Activated CD4-positive, alpha-beta T cell treated with anti-CD3 and anti-CD28 coated beads for 48 hours (primary cell): ENCODE measurements at regions not wholly inside any gene's neighbourhood (a gene's known extent, or its start where the extent isn't known, plus 50 kb on each side); places are given as distances from the start of the nearest gene placed in this dataset.

Experiments
- DNase-seq: peaks from one replicate; pipeline ENCODE4 v3.0.0-alpha.2; 2020

- DNase-seq, result no peak
These were observed 404.2 kb upstream of the CITED2 start for GRCh38 chr6:139778688-139779087.

GRCh38 chr6:139778106-139778505, 403.7 kb upstream of the CITED2 start:
- no peak for DNase-seq

- DNase-seq, result no peak
These were observed 402.9 kb upstream of the CITED2 start for GRCh38 chr6:139777202-139777970.

GRCh38 chr6:139776041-139776440, 401.6 kb upstream of the CITED2 start:
- DNase-seq, result no peak

GRCh38 chr6:139768196-139768595, 393.7 kb upstream of the CITED2 start:
- no peak for DNase-seq

- DNase-seq, result no peak
These were observed 392.3 kb upstream of the CITED2 start for GRCh38 chr6:139766796-139767195.

GRCh38 chr6:139765825-139766285, 391.4 kb upstream of the CITED2 start:
- no peak for DNase-seq

GRCh38 chr6:139764498-139764986, 390.1 kb upstream of the CITED2 start:
- no peak for DNase-seq

GRCh38 chr6:139763468-139764210, 389.2 kb upstream of the CITED2 start:
- DNase-seq, result no peak

GRCh38 chr6:139762587-139763031, 388.2 kb upstream of the CITED2 start:
- no peak for DNase-seq

GRCh38 chr6:139760128-139760527, 385.7 kb upstream of the CITED2 start:
- no peak for DNase-seq

GRCh38 chr6:139759086-139759485, 384.6 kb upstream of the CITED2 start:
- DNase-seq, result no peak

- no peak for DNase-seq
These were observed 383.8 kb upstream of the CITED2 start for GRCh38 chr6:139758209-139758611.

- no peak for DNase-seq
These were observed 383.3 kb upstream of the CITED2 start for GRCh38 chr6:139757784-139758183.

GRCh38 chr6:139756381-139756780, 381.9 kb upstream of the CITED2 start:
- DNase-seq, result no peak

GRCh38 chr6:139754898-139755775, 380.7 kb upstream of the CITED2 start:
- DNase-seq, result no peak

- no peak for DNase-seq
These were observed 378.9 kb upstream of the CITED2 start for GRCh38 chr6:139753198-139753861.

- no peak for DNase-seq
These were observed 377.6 kb upstream of the CITED2 start for GRCh38 chr6:139752086-139752485.

GRCh38 chr6:139751179-139751578, 376.7 kb upstream of the CITED2 start:
- DNase-seq, result no peak

GRCh38 chr6:139748353-139749146, 374.1 kb upstream of the CITED2 start:
- DNase-seq, result no peak

GRCh38 chr6:139747154-139747553, 372.7 kb upstream of the CITED2 start:
- DNase-seq, result no peak

GRCh38 chr6:139744891-139745290, 370.4 kb upstream of the CITED2 start:
- DNase-seq, result no peak
